HG03175 (cell line): ENCODE measurements at regions not wholly inside any gene's neighbourhood (a gene's known extent, or its start where the extent isn't known, plus 50 kb on each side); places are given as distances from the start of the nearest gene placed in this dataset.
"Not testable (repeated sequence)": the region's sequence is repeated elsewhere in the genome, so short reads cannot be mapped to it uniquely, and the experiment has no call there.

Experiments
- ATAC-seq: cut with Tn5 transposase; IDR thresholded peaks from one replicate; pipeline ENCODE4 v1.9.1; 2021; ENCODE audit warnings: mild to moderate bottlenecking, moderate library complexity; ENCODE audit not compliant: unreplicated experiment

DNA sequence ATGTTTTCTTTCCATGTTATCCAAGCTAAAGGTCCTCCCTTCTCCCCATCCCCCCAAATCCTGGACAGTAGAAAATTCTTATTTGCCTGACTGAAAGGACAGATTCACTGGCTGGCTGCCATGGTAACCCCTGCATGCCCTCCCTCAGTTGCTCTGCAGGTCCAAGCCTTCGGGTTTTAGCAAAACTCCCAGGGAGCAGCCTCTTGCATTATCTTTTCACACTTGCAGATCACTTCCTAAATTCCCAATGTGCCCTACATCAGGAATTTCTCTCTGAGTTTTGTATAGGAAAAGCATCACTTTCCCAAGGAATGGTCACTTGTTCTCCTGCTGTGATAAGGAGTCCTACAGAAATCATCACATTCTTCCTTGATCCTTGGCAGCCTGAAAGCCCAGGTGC lies 75.0 kb upstream of the TENM4 start:
- no peak for ATAC-seq

- no peak for ATAC-seq
These were observed 73.9 kb upstream of the TENM4 start for GRCh38 chr11:79514695-79515094.

DNA sequence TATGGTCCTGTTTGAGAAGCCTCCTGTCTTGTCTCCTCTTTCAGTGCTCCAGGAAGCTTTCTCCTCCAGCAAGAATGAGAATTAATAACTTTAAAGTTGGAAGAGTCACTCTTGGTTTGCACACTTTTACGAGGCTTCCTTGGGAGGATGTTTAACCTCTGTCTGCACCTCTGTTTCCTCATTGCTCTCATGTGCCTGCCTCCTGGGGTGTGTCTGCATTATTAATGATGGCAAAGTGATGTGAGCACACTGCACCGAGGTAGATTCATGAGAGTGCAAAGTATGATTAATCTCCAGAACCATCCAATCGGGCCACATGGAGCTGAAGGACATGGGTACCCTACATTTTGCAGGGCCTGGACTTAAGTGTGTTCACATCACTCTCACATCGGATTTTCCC lies 73.5 kb upstream of the TENM4 start:
- no peak for ATAC-seq

GRCh38 chr11:79512706-79513469 lies 72.1 kb upstream of the TENM4 start:
- no peak for ATAC-seq

DNA sequence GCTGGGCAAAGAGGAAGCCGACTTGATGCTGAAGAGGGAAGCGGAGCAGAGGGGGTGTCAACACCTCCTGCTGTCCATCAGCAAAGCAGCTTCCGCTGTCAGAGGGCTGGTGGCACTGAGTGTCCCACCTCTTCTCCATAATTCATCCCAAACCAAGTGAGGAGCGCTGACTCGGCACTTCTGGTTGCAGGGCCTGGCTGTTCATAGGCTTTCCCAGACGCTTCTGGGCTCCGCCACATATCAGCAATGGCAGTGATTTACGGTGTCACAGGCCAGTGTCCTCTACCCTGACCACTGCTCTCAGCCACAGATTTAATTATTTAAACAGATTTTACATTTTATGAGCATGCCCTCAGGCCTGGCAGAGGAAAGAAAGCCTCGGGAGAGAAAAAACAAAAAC lies 70.1 kb upstream of the TENM4 start:
- no peak for ATAC-seq

GRCh38 chr11:79508461-79508860 lies 67.6 kb upstream of the TENM4 start:
- ATAC-seq: no peak

GRCh38 chr11:79507706-79508105 lies 66.9 kb upstream of the TENM4 start:
- ATAC-seq: no peak

GRCh38 chr11:79506734-79507344 lies 66.0 kb upstream of the TENM4 start:
- ATAC-seq: no peak

GRCh38 chr11:79506124-79506523 lies 65.3 kb upstream of the TENM4 start:
- no peak for ATAC-seq

- no peak for ATAC-seq
These were observed 62.2 kb upstream of the TENM4 start for GRCh38 chr11:79503028-79503427.

GRCh38 chr11:79501707-79502106 lies 60.9 kb upstream of the TENM4 start:
- no peak for ATAC-seq

DNA sequence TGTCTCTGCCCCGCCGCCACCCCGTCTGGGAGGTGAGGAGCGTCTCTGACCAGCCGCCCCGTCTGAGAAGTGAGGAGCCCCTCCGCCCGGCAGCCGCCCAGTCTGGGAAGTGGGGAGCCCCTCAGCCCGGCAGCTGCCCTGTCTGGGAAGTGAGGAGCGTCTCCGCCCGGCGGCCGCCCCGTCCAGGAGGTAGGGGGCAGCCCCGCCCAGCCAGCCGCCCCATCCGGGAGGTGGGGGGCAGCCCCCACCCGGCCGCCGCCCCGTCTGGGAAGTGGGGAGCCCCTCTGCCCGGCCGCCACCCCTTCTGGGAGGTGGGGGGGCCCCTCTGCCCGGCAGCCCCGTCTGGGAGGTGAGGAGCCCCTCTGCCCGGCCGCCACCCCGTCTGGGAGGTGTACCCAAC lies 59.1 kb upstream of the TENM4 start:
- ATAC-seq: not testable (repeated sequence)

DNA sequence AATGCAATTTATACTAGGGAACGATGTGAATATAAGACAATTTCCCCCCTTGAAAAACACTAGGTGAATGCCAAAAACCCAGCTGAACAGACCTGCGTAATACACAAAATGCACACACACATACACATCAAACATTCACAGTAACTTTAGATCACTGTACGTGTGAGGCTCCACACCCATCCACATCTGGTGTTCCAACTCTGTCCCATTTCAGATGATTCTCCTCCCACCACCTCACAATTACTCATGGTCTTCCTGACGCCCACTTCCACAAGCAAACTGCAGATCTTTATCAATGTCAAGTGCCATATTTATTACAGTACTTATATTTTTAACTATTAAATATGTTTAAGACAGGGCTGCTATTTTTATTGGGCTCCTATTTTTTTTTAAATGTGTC lies 57.8 kb upstream of the TENM4 start:
- no peak for ATAC-seq

GRCh38 chr11:79493555-79494171 lies 52.8 kb upstream of the TENM4 start:
- ATAC-seq: peak; percentile 86

DNA sequence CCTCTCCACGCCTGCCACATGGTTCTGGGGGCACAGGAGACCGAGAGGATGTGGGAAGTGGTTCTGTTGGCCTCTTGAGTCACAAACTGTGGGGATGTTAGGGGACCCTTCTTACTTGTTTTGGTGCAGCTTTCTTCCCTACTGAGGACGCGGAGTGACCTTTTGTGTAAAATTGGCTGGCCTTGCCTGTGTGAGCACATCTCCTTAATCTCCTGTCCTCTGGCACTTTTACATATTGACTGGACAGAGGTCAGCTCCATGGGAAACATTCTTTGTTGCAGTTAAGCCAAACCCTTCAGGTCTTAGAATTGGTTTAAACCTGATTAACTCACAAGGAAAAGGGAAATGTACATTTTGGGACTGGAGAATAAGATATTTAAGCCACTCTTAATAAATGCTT lies 51.2 kb upstream of the TENM4 start:
- no peak for ATAC-seq
